Left ventricle myocardium inferior (tissue), 1 donor: ENCODE measurements at regions not wholly inside any gene's neighbourhood (a gene's known extent, or its start where the extent isn't known, plus 50 kb on each side); places are given as distances from the start of the nearest gene placed in this dataset.

Experiments
- DNase-seq: peaks from one replicate; pipeline ENCODE4 v3.0.0-alpha.2; 2020
- H3K27ac ChIP-seq: fragments of 200-600 bp; replicated peaks from 2 replicates; pipeline ENCODE4 v1.8.0; 2021
- H3K27me3 ChIP-seq: fragments of 200-600 bp; 2 replicates; pipeline ENCODE4 v1.8.0; 2021; ENCODE audit warnings: low read depth
- H3K36me3 ChIP-seq: fragments of 200-600 bp; 2 replicates; pipeline ENCODE4 v1.8.0; 2021
- H3K4me1 ChIP-seq: fragments of 200-600 bp; 2 replicates; pipeline ENCODE4 v1.8.0; 2021
- H3K4me3 ChIP-seq: fragments of 200-600 bp; 2 replicates; pipeline ENCODE4 v1.8.0; 2021; ENCODE audit warnings: mild to moderate bottlenecking, moderate library complexity
- H3K9me3 ChIP-seq: fragments of 200-600 bp; replicated peaks from 2 replicates; pipeline ENCODE4 v1.8.0; 2021
- intact Hi-C: fragments of 100-400 bp; cut with micrococcal nuclease; formaldehyde crosslinking; loops from one replicate; pipeline ENCODE4 v1.11.0; 2022
- TF ChIP-seq, protein P1 (sequence below): fragments of 200-600 bp; IDR thresholded peaks from 2 replicates; pipeline ENCODE4 v1.8.0; 2021; ENCODE audit warnings: antibody characterized with exemption, mild to moderate bottlenecking, borderline replicate concordance
- donor health status: DM: no; HTN: yes; CAD: no; lungs with severe emphysema.

DNA sequence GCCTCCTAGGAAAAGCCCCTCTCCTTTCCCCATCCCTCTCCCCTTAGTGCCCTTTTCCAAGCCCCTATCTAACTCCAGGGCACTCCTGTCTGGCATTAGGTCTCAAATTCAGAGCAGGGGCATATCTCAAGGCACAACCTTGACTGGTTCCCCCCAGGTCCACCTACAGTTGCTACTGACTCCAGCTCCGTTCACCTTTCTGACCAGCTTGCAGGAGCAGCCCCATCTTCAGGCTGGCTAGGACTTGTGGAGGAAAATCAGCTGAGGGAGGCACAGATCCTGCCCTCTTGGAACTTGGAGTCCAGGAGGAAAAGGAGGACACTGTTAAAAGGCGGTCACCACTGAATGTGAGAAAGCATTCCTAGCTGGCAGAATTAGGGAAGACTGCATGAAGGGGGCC is 152.4 kb downstream of the ZFP36L2 start:
- H3K9me3 ChIP-seq: no peaks in the 10 kb centered on the region
- H3K4me1 ChIP-seq: peaks cover 91% of the 10 kb centered on the region
- no peaks in the 10 kb centered on the region for H3K27me3 ChIP-seq
- peak overlapping the region; percentile 87 for H3K27ac ChIP-seq
- no peak for DNase-seq
- H3K36me3 ChIP-seq: no peaks in the 10 kb centered on the region
- TF ChIP-seq, protein P1, sequence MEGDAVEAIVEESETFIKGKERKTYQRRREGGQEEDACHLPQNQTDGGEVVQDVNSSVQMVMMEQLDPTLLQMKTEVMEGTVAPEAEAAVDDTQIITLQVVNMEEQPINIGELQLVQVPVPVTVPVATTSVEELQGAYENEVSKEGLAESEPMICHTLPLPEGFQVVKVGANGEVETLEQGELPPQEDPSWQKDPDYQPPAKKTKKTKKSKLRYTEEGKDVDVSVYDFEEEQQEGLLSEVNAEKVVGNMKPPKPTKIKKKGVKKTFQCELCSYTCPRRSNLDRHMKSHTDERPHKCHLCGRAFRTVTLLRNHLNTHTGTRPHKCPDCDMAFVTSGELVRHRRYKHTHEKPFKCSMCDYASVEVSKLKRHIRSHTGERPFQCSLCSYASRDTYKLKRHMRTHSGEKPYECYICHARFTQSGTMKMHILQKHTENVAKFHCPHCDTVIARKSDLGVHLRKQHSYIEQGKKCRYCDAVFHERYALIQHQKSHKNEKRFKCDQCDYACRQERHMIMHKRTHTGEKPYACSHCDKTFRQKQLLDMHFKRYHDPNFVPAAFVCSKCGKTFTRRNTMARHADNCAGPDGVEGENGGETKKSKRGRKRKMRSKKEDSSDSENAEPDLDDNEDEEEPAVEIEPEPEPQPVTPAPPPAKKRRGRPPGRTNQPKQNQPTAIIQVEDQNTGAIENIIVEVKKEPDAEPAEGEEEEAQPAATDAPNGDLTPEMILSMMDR: no peak
- no peak overlapping the region for H3K4me3 ChIP-seq
- intact Hi-C loops: no loop called here

DNA sequence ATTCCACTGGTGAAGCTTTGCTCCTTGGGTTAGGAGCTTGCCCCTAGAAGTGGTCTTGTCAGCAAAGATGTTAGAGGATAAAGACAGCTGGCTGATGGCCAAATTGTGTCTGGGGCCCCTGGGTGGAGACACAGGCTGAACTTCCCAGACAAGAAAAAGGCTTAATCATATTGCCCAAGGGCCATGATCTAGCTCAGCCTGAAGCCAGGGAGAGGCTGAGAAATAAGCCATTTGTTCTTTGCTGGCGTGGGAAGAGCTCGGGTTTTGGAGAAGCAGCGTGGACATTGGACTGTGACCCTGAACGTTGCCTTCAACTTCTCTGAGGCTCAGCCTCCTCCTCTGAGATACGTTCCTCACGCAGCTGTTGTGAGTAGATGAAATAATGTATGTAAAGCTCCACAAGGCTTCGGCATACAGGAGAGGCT is 153.0 kb downstream of the ZFP36L2 start:
- intact Hi-C loops: no loop called here
- no peak overlapping the region for H3K4me3 ChIP-seq
- peaks cover 89% of the 10 kb centered on the region for H3K4me1 ChIP-seq
- H3K36me3 ChIP-seq: no peaks in the 10 kb centered on the region
- TF ChIP-seq, protein P1: no peak
- peak overlapping the region; percentile 87 for H3K27ac ChIP-seq
- no peaks in the 10 kb centered on the region for H3K9me3 ChIP-seq
- H3K27me3 ChIP-seq: no peaks in the 10 kb centered on the region
- DNase-seq: peak; percentile 70

DNA sequence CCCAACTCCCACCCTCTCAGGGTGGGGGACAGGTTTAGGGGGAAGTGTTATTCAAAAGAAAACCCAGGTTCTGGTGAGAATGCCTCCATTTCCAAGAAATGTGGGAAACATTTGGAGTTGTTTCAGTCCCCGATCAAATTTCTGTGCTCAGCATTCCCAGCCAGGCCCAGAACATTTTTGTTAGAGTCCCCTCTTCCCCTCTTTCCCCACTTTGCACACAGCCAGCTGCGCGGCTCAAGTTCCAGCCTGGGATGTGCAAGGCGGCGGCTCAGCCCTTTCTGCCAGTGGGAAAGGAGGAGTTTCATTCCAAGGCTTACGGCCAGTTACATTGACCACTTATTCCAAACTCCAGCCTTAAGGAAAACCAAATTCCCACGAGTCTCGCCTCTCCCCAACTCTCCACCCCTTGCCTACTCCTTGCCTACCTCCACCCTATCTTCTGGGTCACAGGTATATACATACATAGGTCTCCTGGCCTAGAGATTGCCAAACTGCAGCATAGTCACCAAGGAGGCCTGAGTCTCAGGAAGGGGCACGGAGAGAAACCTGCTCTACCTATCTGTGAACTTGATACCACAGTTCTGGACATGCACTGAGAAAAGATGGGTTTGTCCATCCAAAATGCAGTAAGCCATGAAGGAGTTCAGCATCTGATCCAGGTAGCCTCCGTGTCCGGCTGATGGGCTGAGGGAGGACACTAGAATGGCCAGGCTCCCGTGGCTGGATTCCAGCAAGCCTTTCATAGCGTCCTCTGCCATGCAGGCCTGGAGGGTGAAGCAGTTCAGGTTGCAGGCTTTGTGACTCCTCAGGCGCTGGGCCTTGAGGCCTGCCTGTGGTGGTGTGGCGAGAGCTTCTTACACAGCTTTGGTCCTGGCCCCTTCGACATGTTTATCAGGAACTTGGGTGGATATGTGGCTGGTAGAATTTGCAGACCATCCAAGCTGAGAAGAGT is 154.5 kb downstream of the ZFP36L2 start:
- DNase-seq: peak; percentile 54
- Histone ChIP-seq H3K27me3 (no peaks in the 10 kb centered on the region), H3K4me3 (no peak overlapping the region), H3K9me3 (no peaks in the 10 kb centered on the region), H3K4me1 (peaks cover 80% of the 10 kb centered on the region), H3K27ac (peak overlapping the region; percentile 83), H3K36me3 (no peaks in the 10 kb centered on the region)
- intact Hi-C loops: no loop called here
- TF ChIP-seq, protein P1: no peak

DNA sequence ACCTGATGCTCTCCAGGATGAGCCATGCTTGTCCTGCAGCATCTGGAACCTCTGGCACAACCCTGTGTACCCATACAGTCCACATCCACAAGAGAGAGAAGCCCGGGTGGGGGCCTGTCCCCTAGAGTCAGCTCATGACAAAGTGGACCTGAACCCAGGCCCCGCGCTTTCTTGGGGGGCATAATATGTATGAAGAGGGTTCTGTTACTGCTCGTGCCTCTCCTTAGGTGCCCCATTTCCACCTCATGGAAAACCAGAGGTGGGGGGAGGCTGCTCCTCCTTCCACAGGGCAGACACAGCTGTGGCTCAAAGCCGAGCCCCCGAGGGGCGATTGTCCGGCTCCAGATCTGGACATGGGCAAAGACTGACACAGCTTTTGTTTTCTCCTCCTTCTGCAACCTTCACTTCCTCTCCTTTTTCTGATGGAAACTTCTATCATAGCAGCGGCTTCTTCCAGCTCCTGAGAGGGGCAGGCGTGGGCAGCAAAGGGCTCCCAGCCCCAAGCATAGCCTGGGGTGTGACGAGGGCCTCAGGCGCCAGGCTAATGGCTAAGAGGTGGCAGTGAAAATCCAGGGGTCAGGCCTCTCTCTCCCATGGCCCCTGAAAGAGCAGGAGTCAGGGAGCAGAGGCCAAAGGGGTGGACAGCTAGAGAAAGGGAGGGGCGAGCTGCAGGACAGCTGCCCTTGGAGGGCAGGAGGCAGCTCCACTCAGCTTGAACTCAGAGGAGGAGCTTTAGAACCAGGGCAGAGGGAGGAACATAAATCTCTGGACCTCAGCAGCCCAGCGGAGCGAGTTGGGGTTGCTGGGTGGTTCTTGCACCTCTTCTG is 155.5 kb downstream of the ZFP36L2 start:
- Histone ChIP-seq H3K27ac (peak overlapping the region; percentile 83), H3K4me3 (no peak overlapping the region), H3K27me3 (no peaks in the 10 kb centered on the region), H3K36me3 (no peaks in the 10 kb centered on the region), H3K9me3 (no peaks in the 10 kb centered on the region), H3K4me1 (peaks cover 71% of the 10 kb centered on the region)
- TF ChIP-seq, protein P1: no peak
- intact Hi-C loops: no loop called here
- DNase-seq: no peak

DNA sequence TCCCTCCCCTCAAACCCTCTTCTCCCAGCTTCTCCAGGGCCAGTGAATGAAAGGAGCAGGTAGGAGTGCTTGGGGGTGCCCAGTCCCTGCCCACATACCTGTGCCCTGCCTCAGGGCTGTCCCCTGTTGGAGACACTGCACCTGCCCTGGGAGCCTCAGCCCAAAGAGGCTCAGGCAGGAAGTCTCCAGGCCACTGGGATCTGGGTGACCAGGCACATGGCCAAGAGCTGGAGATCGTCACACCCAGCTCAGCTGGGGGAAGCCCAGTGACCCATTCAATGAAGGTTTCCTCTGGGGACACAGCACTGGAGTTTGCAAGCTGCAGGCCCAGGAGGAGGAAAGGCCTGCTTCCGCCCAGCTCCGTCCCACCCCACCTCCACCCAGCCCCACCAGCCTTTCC is 156.4 kb downstream of the ZFP36L2 start:
- TF ChIP-seq, protein P1: peak; percentile 24
- DNase-seq: peak; percentile 79
- H3K4me1 ChIP-seq: peaks cover 62% of the 10 kb centered on the region
- H3K27me3 ChIP-seq: no peaks in the 10 kb centered on the region
- H3K27ac ChIP-seq: peak overlapping the region; percentile 83
- no peaks in the 10 kb centered on the region for H3K9me3 ChIP-seq
- no peak overlapping the region for H3K4me3 ChIP-seq
- intact Hi-C loops: no loop called here
- no peaks in the 10 kb centered on the region for H3K36me3 ChIP-seq
